HepG2 (cell line): ENCODE measurements at regions not wholly inside any gene's neighbourhood (a gene's known extent, or its start where the extent isn't known, plus 50 kb on each side); places are given as distances from the start of the nearest gene placed in this dataset.

Experiments used
- ATAC-seq: fragments of 200-7000 bp; cut with Tn5 transposase; 3 replicates; pipeline ENCODE4 v1.9.1; 2020; ENCODE audit warnings: mild to moderate bottlenecking, moderate library complexity
- BruUV-seq: library from RNA; stranded (reverse); fragments of 400-500 nt; replicated peaks from 2 replicates; lab custom pipeline; 2021; lab: Mats Ljungman, UMichigan
- CTCF ChIA-PET: fragments of 300-600 bp; formaldehyde crosslinking; extraction: SDS; loops from one replicate; lab custom pipeline; 2021; ENCODE audit warnings: low total read pairs, inconsistent platforms, low intra/inter-chr PET ratio; lab: Yijun Ruan, JAX
- POLR2A ChIA-PET: fragments of 350-600 bp; sonication (Branson Sonifier 250); formaldehyde crosslinking; loops from one replicate; lab custom pipeline; 2020; ENCODE audit warnings: antibody characterized with exemption, inconsistent platforms; lab: Yijun Ruan, JAX
- DNase-seq: peaks from one replicate; pipeline ENCODE4 v3.0.0-alpha.2; 2015; ENCODE audit warnings: low spot score
- FAIRE-seq: peaks from 3 replicates; lab custom pipeline; 2011; peaks lifted over from hg19 to GRCh38; lab: Jason Lieb, UNC
- H2AFZ ChIP-seq: one replicate; pipeline ENCODE4 v1.6.1; 2011; ENCODE audit warnings: low read length, inconsistent platforms
- H3K27ac ChIP-seq: fragments of 300-600 bp; 3 replicates; pipeline ENCODE4 v1.8.0; 2011; ENCODE audit warnings: mixed run types, mild to moderate bottlenecking, mixed read lengths, low read length, inconsistent platforms; ENCODE audit not compliant: insufficient read depth; ENCODE audit errors: extremely low read length
- H3K27me3 ChIP-seq, 2 experiments: fragments of 200-600 bp in 1 of 2; 2 replicates in 1 of 2; 3 replicates in 1 of 2; pipeline versions ENCODE4 v1.6.0 to v1.8.0; 2011; ENCODE audit warnings: low read length in 2 of 2, mild to moderate bottlenecking in 2 of 2, moderate library complexity in 2 of 2, inconsistent platforms in 1 of 2; ENCODE audit not compliant: insufficient read depth in 2 of 2, control insufficient read depth in 1 of 2
- H3K36me3 ChIP-seq, 2 experiments: fragments of 200-600 bp in 1 of 2; replicated peaks in 1 of 2; 2 replicates in 1 of 2; 3 replicates in 1 of 2; pipeline versions ENCODE4 v1.5.1 to v1.8.0; 2011; ENCODE audit warnings: low read length in 2 of 2, inconsistent platforms in 1 of 2; ENCODE audit not compliant: insufficient read depth in 2 of 2, control insufficient read depth in 1 of 2
- H3K4me1 ChIP-seq: 2 replicates; pipeline ENCODE4 v1.5.1; 2012; ENCODE audit warnings: low read length, inconsistent platforms; ENCODE audit not compliant: insufficient read depth
- H3K4me2 ChIP-seq: 2 replicates; pipeline ENCODE4 v1.6.0; 2011; ENCODE audit warnings: low read depth, low read length, inconsistent platforms
- H3K4me3 ChIP-seq, 3 experiments: fragments of 200-600 bp in 1 of 3; sonication (generic), shearing (Covaris generic) in 1 of 3; replicated peaks in 1 of 3; 2 replicates each; pipeline ENCODE4 v1.5.1; 2011 to 2016; ENCODE audit warnings: low read length in 3 of 3, inconsistent platforms in 2 of 3, low read depth in 2 of 3, mild to moderate bottlenecking in 2 of 3, control low read depth in 1 of 3, mixed read lengths in 1 of 3; ENCODE audit not compliant: insufficient read depth in 1 of 3
- H3K79me2 ChIP-seq: one replicate; pipeline ENCODE4 v1.6.1; 2011; ENCODE audit warnings: low read length, inconsistent platforms; ENCODE audit not compliant: insufficient read depth
- H3K9ac ChIP-seq: 2 replicates; pipeline ENCODE4 v1.6.0; 2011; ENCODE audit warnings: mild to moderate bottlenecking, low read depth, low read length, inconsistent platforms; ENCODE audit not compliant: insufficient read depth
- H3K9me3 ChIP-seq: 2 replicates; pipeline ENCODE4 v1.5.1; 2012; ENCODE audit warnings: mild to moderate bottlenecking, low read length
- H4K20me1 ChIP-seq: 2 replicates; pipeline ENCODE4 v1.6.0; 2011; ENCODE audit warnings: inconsistent platforms, mild to moderate bottlenecking, low read length, moderate library complexity; ENCODE audit not compliant: insufficient read depth
- HMG20A ChIP-seq: IDR thresholded peaks from 2 replicates; pipeline ENCODE4 v1.6.1; 2016; ENCODE audit warnings: borderline replicate concordance
- MAFF ChIP-seq: IDR thresholded peaks from 2 replicates; pipeline ENCODE4 v1.6.1; 2011; ENCODE audit warnings: low read depth, low read length, improper control_type of control experiment
- MAFK ChIP-seq, 2 experiments: IDR thresholded peaks in 1 of 2; conservative IDR thresholded peaks in 1 of 2; 2 replicates each; pipeline ENCODE4 v1.6.1; 2011; ENCODE audit warnings: improper control_type of control experiment in 2 of 2, low read length in 2 of 2
- MYPOP ChIP-seq: sonication (generic); formaldehyde crosslinking; IDR thresholded peaks from 2 replicates; pipeline ENCODE4 v1.8.1; 2023; ENCODE audit warnings: mild to moderate bottlenecking, moderate library complexity, missing genetic modification reagents
- NR0B2 ChIP-seq: sonication (generic); formaldehyde crosslinking; IDR thresholded peaks from 2 replicates; pipeline ENCODE4 v1.4.0; 2020; ENCODE audit warnings: mild to moderate bottlenecking, missing genetic modification reagents
- RARA ChIP-seq: IDR thresholded peaks from 2 replicates; pipeline ENCODE4 v1.6.1; 2016; ENCODE audit warnings: missing genetic modification reagents, missing compliant biosample characterization
- ZBTB8A ChIP-seq: sonication (generic); formaldehyde crosslinking; IDR thresholded peaks from 2 replicates; pipeline ENCODE4 v1.4.0; 2020; ENCODE audit warnings: mild to moderate bottlenecking, low read depth, missing genetic modification reagents, borderline replicate concordance
- ZNF547 ChIP-seq: sonication (generic); formaldehyde crosslinking; IDR thresholded peaks from 2 replicates; pipeline ENCODE4 v1.5.1; 2020; ENCODE audit warnings: mild to moderate bottlenecking, missing genetic modification reagents
- WGBS: methylation state at CpG from one replicate; pipeline ENCODE4 v1.1.6; 2017; ENCODE audit warnings: low lambda C conversion rate; 5-methylcytosine and 5-hydroxymethylcytosine counted together
- in situ Hi-C: cut with HindIII; loops from 2 replicates; pipeline ENCODE4 v1.10.0; 2017; ENCODE audit warnings: low pct_unique_long_range_greater_than_20kb; ENCODE audit not compliant: extremely low pct_ligation_motif_present
- intact Hi-C: fragments of 100-400 bp; cut with micrococcal nuclease; formaldehyde crosslinking; loops from one replicate; pipeline ENCODE4 v1.10.0; 2022; ENCODE audit not compliant: unreplicated experiment
- TF ChIP-seq, protein P1 (sequence below): sonication (generic); formaldehyde crosslinking; IDR thresholded peaks from 2 replicates; pipeline ENCODE4 v1.4.0; 2020; ENCODE audit warnings: missing genetic modification reagents

DNA sequence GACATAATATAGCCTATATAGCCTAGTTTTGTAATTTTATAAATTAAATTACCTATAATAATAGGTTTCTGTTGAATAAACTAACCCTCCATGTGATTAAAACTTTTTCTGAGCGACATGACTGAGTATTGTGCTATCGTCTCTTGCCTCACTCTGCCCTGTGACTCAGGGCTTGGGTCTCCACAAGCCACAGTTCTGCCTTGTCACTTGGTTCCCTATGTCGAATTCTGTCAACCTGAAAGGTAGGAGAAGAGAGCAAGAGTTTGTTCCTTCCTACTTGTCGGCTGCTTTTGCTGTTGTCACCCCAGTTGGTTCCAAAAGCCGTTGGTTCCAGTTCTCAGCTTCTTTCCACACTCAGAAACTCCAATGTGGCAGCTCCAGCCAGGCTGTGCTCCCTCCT is 285.9 kb downstream of the PSAT1 start:
- H2AFZ ChIP-seq = no peak overlapping the region
- intact Hi-C loops = no loop called here
- H3K4me3 ChIP-seq = no peak overlapping the region
- FAIRE-seq (no peak), DNase-seq (no peak), ATAC-seq (no peak)
- in situ Hi-C loops = no loop called here
- ChIA-PET POLR2A (no interaction called here), CTCF (no interaction called here)
- H3K9me3 ChIP-seq = no peaks in the 10 kb centered on the region
- TF ChIP-seq HMG20A (CRISPR knock-in tag) (no peak), RARA (CRISPR knock-in tag) (no peak), NR0B2 (CRISPR knock-in tag) (no peak), ZBTB8A (CRISPR knock-in tag) (no peak), ZNF547 (no peak)
- TF ChIP-seq, protein P1, sequence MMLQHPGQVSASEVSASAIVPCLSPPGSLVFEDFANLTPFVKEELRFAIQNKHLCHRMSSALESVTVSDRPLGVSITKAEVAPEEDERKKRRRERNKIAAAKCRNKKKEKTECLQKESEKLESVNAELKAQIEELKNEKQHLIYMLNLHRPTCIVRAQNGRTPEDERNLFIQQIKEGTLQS = no peak
- WGBS = 4% methylated on average over 5 of the region's 5 CpGs
- H3K4me1 ChIP-seq = no peaks in the 10 kb centered on the region
- no peaks in the 10 kb centered on the region for H3K36me3 ChIP-seq
- H3K79me2 ChIP-seq = no peaks in the 10 kb centered on the region
- no peak overlapping the region for H3K27ac ChIP-seq
- BruUV-seq = no TSS peak
- H3K9ac ChIP-seq = no peak overlapping the region
- H3K27me3 ChIP-seq = no peaks in the 10 kb centered on the region
- no peaks in the 10 kb centered on the region for H4K20me1 ChIP-seq
- H3K4me2 ChIP-seq = no peak overlapping the region

DNA sequence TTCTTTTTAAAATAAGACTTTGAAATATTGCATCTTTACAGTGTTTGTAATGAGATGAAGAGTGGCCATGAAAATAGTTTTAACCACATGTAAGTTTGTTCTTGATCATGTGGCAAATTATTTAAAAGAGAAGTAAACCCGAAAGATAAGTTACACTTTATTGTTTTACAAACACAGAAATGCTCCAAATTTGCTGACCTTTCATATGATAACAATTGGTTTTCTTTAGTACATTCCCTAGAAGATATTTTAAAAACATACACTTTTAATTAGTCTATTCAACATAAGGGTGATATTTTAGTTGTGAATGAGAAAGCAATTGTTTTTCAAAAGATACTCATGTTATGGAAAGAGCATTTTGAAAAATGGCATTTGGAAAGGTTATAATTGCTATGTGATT is 287.7 kb downstream of the PSAT1 start:
- no peak overlapping the region for H3K4me2 ChIP-seq
- CTCF ChIA-PET = no interaction called here
- no peaks in the 10 kb centered on the region for H3K9me3 ChIP-seq
- WGBS = 36% methylated on average over 1 of the region's 1 CpG
- no peak overlapping the region for H2AFZ ChIP-seq
- DNase-seq (no peak), FAIRE-seq (no peak), ATAC-seq (no peak)
- H4K20me1 ChIP-seq = no peaks in the 10 kb centered on the region
- H3K4me1 ChIP-seq = no peaks in the 10 kb centered on the region
- no TSS peak for BruUV-seq
- H3K27me3 ChIP-seq = no peaks in the 10 kb centered on the region
- no peaks in the 10 kb centered on the region for H3K79me2 ChIP-seq
- H3K4me3 ChIP-seq = no peak overlapping the region
- intact Hi-C loops = no loop called here
- TF ChIP-seq MAFF (peak; percentile 64; the same call in 1 of the 2 replicates), MAFK (conservative IDR thresholded peaks at IDR 0.05 in 1 of 2, IDR thresholded peaks at IDR 0.05 in 1 of 2; ENCODE audit: low read length in 2 of 2) (peak; percentile 62 to 81), MYPOP (CRISPR knock-in tag) (no peak)
- H3K9ac ChIP-seq = no peak overlapping the region
- in situ Hi-C loops = no loop called here
- POLR2A ChIA-PET = no interaction called here
- no peaks in the 10 kb centered on the region for H3K36me3 ChIP-seq
- no peak overlapping the region for H3K27ac ChIP-seq
